H1 (cell line): ENCODE measurements at regions not wholly inside any gene's neighbourhood (a gene's known extent, or its start where the extent isn't known, plus 50 kb on each side); places are given as distances from the start of the nearest gene placed in this dataset.

Source experiments
- CBX8 ChIP-seq: fragments of 300-800, 300-1000 bp; sonication (generic); IDR thresholded peaks from 2 replicates; pipeline ENCODE4 v1.7.1; 2016; ENCODE audit warnings: low read depth, low read length, borderline replicate concordance
- NRF1 ChIP-seq: IDR thresholded peaks from 2 replicates; pipeline ENCODE4 v1.6.1; 2011; ENCODE audit warnings: mild to moderate bottlenecking, low read depth, low read length, improper control_type of control experiment
- RAD21 ChIP-seq, 2 experiments: IDR thresholded peaks in 1 of 2; conservative IDR thresholded peaks in 1 of 2; 2 replicates each; pipeline ENCODE4 v1.6.1; 2011; ENCODE audit warnings: low read depth in 2 of 2, low read length in 2 of 2, improper control_type of control experiment in 1 of 2, inconsistent platforms in 1 of 2, mild to moderate bottlenecking in 1 of 2, moderate library complexity in 1 of 2
- SIRT6 ChIP-seq: IDR thresholded peaks from one replicate; pipeline ENCODE4 v1.7.1; 2012; ENCODE audit warnings: low read length, inconsistent platforms
- SP1 ChIP-seq: IDR thresholded peaks from 2 replicates; pipeline ENCODE4 v1.6.1; 2011; ENCODE audit warnings: low read depth, low read length
- SP2 ChIP-seq: IDR thresholded peaks from 2 replicates; pipeline ENCODE4 v1.6.1; 2012; ENCODE audit warnings: mild to moderate bottlenecking, low read length, inconsistent platforms
- SRF ChIP-seq: IDR thresholded peaks from 2 replicates; pipeline ENCODE4 v1.6.1; 2011; ENCODE audit warnings: mild to moderate bottlenecking, low read depth, low read length, moderate library complexity
- TAF1 ChIP-seq: IDR thresholded peaks from 2 replicates; pipeline ENCODE4 v1.6.1; 2011; ENCODE audit warnings: mild to moderate bottlenecking, low read depth, low read length
- TF ChIP-seq, protein P1 (sequence below): fragments of 300-600 bp; sonication (generic); IDR thresholded peaks from 2 replicates; pipeline ENCODE4 v1.7.1; 2012; ENCODE audit warnings: low read length, moderate library complexity, mild to moderate bottlenecking, inconsistent platforms; ENCODE audit not compliant: insufficient replicate concordance

GRCh38 chr13:80145171-80145690 is 195.7 kb downstream of the SPRY2 start (continued):
- TF ChIP-seq, protein P1, sequence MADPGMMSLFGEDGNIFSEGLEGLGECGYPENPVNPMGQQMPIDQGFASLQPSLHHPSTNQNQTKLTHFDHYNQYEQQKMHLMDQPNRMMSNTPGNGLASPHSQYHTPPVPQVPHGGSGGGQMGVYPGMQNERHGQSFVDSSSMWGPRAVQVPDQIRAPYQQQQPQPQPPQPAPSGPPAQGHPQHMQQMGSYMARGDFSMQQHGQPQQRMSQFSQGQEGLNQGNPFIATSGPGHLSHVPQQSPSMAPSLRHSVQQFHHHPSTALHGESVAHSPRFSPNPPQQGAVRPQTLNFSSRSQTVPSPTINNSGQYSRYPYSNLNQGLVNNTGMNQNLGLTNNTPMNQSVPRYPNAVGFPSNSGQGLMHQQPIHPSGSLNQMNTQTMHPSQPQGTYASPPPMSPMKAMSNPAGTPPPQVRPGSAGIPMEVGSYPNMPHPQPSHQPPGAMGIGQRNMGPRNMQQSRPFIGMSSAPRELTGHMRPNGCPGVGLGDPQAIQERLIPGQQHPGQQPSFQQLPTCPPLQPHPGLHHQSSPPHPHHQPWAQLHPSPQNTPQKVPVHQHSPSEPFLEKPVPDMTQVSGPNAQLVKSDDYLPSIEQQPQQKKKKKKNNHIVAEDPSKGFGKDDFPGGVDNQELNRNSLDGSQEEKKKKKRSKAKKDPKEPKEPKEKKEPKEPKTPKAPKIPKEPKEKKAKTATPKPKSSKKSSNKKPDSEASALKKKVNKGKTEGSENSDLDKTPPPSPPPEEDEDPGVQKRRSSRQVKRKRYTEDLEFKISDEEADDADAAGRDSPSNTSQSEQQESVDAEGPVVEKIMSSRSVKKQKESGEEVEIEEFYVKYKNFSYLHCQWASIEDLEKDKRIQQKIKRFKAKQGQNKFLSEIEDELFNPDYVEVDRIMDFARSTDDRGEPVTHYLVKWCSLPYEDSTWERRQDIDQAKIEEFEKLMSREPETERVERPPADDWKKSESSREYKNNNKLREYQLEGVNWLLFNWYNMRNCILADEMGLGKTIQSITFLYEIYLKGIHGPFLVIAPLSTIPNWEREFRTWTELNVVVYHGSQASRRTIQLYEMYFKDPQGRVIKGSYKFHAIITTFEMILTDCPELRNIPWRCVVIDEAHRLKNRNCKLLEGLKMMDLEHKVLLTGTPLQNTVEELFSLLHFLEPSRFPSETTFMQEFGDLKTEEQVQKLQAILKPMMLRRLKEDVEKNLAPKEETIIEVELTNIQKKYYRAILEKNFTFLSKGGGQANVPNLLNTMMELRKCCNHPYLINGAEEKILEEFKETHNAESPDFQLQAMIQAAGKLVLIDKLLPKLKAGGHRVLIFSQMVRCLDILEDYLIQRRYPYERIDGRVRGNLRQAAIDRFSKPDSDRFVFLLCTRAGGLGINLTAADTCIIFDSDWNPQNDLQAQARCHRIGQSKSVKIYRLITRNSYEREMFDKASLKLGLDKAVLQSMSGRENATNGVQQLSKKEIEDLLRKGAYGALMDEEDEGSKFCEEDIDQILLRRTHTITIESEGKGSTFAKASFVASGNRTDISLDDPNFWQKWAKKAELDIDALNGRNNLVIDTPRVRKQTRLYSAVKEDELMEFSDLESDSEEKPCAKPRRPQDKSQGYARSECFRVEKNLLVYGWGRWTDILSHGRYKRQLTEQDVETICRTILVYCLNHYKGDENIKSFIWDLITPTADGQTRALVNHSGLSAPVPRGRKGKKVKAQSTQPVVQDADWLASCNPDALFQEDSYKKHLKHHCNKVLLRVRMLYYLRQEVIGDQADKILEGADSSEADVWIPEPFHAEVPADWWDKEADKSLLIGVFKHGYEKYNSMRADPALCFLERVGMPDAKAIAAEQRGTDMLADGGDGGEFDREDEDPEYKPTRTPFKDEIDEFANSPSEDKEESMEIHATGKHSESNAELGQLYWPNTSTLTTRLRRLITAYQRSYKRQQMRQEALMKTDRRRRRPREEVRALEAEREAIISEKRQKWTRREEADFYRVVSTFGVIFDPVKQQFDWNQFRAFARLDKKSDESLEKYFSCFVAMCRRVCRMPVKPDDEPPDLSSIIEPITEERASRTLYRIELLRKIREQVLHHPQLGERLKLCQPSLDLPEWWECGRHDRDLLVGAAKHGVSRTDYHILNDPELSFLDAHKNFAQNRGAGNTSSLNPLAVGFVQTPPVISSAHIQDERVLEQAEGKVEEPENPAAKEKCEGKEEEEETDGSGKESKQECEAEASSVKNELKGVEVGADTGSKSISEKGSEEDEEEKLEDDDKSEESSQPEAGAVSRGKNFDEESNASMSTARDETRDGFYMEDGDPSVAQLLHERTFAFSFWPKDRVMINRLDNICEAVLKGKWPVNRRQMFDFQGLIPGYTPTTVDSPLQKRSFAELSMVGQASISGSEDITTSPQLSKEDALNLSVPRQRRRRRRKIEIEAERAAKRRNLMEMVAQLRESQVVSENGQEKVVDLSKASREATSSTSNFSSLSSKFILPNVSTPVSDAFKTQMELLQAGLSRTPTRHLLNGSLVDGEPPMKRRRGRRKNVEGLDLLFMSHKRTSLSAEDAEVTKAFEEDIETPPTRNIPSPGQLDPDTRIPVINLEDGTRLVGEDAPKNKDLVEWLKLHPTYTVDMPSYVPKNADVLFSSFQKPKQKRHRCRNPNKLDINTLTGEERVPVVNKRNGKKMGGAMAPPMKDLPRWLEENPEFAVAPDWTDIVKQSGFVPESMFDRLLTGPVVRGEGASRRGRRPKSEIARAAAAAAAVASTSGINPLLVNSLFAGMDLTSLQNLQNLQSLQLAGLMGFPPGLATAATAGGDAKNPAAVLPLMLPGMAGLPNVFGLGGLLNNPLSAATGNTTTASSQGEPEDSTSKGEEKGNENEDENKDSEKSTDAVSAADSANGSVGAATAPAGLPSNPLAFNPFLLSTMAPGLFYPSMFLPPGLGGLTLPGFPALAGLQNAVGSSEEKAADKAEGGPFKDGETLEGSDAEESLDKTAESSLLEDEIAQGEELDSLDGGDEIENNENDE, result no peak
- TF ChIP-seq TAF1, result no peak
- TF ChIP-seq SIRT6, result no peak
- no peak for TF ChIP-seq SP1
- TF ChIP-seq SRF, result no peak
- no peak for TF ChIP-seq RAD21 (IDR thresholded peaks at IDR 0.05 in 1 of 2, conservative IDR thresholded peaks at IDR 0.05 in 1 of 2; ENCODE audit: low read depth in 2 of 2, low read length in 2 of 2)
- TF ChIP-seq CBX8, result no peak
- TF ChIP-seq SP2, result no peak
- no peak for TF ChIP-seq NRF1
